Common myeloid progenitor, CD34-positive (primary cell): ENCODE measurements at regions not wholly inside any gene's neighbourhood (a gene's known extent, or its start where the extent isn't known, plus 50 kb on each side); places are given as distances from the start of the nearest gene placed in this dataset.
"Not testable (repeated sequence)": the region's sequence is repeated elsewhere in the genome, so short reads cannot be mapped to it uniquely, and the experiment has no call there.

Experiments used
- CTCF ChIA-PET: fragments of 350-600 bp; sonication (Branson Sonifier 250); formaldehyde crosslinking; loops from one replicate; lab custom pipeline; 2021; ENCODE audit warnings: antibody characterized with exemption; lab: Charles Lee
- POLR2A ChIA-PET: fragments of 350-600 bp; sonication (Branson Sonifier 250); formaldehyde crosslinking; loops from one replicate; lab custom pipeline; 2021; ENCODE audit warnings: antibody characterized with exemption; lab: Charles Lee
- DNase-seq, 3 donors: peaks; one replicate each; pipeline versions ENCODE4 v3.0.0 to v3.0.0-alpha.2; 2013
- H3K27ac ChIP-seq, 2 experiments: 1 replicate in 1 of 2; 2 replicates in 1 of 2; pipeline ENCODE4 v1.7.0; 2013; ENCODE audit warnings: inconsistent platforms in 2 of 2, low read length in 2 of 2, mild to moderate bottlenecking in 2 of 2, low read depth in 1 of 2, moderate library complexity in 1 of 2; ENCODE audit not compliant: severe bottlenecking in 2 of 2, insufficient read depth in 1 of 2, poor library complexity in 1 of 2
- H3K27me3 ChIP-seq, 5 experiments: replicated peaks in 2 of 5; 1 replicate in 3 of 5; 2 replicates in 2 of 5; pipeline versions ENCODE4 v1.6.1 to v1.7.0; 2013; ENCODE audit warnings: low read length in 4 of 5, mild to moderate bottlenecking in 2 of 5, moderate library complexity in 2 of 5, inconsistent platforms in 1 of 5; ENCODE audit not compliant: insufficient read depth in 5 of 5, control insufficient read depth in 4 of 5
- H3K36me3 ChIP-seq, 4 experiments: 1 replicate in 2 of 4; 2 replicates in 2 of 4; pipeline versions ENCODE4 v1.6.1 to v1.7.0; 2013; ENCODE audit warnings: low read length in 3 of 4, control low read depth in 1 of 4, mild to moderate bottlenecking in 1 of 4; ENCODE audit not compliant: control insufficient read depth in 4 of 4, insufficient read depth in 4 of 4
- H3K4me1 ChIP-seq, 4 experiments: 1 replicate in 3 of 4; 2 replicates in 1 of 4; pipeline versions ENCODE4 v1.6.1 to v1.7.1; 2013; ENCODE audit warnings: low read length in 3 of 4, mild to moderate bottlenecking in 3 of 4, control low read depth in 1 of 4, inconsistent platforms in 1 of 4, moderate library complexity in 1 of 4; ENCODE audit not compliant: control insufficient read depth in 4 of 4, insufficient read depth in 4 of 4; ENCODE audit errors: control extremely low read depth in 1 of 4
- H3K4me3 ChIP-seq, 7 experiments: 1 replicate in 4 of 7; 2 replicates in 3 of 7; pipeline versions ENCODE4 v1.5.1 to v1.7.0; 2013; ENCODE audit warnings: mild to moderate bottlenecking in 7 of 7, low read length in 6 of 7, moderate library complexity in 6 of 7, inconsistent platforms in 2 of 7, low read depth in 2 of 7, control low read depth in 1 of 7; ENCODE audit not compliant: insufficient read depth in 4 of 7, control insufficient read depth in 1 of 7; ENCODE audit errors: extremely low read depth in 1 of 7
- H3K9me3 ChIP-seq, 5 experiments: 1 replicate in 4 of 5; 2 replicates in 1 of 5; pipeline versions ENCODE4 v1.6.1 to v1.7.1; 2013; ENCODE audit warnings: low read length in 4 of 5, mild to moderate bottlenecking in 2 of 5, inconsistent platforms in 1 of 5, low read depth in 1 of 5, moderate library complexity in 1 of 5; ENCODE audit not compliant: control insufficient read depth in 4 of 5, insufficient read depth in 2 of 5; ENCODE audit errors: control extremely low read depth in 1 of 5
- WGBS: methylation state at CpG from one replicate; pipeline ENCODE4 v1.1.5; 2013; ENCODE audit not compliant: insufficient coverage; 5-methylcytosine and 5-hydroxymethylcytosine counted together

- Histone ChIP-seq H3K9me3 (no peaks in the 10 kb centered on the region), H3K4me1 (no peaks in the 10 kb centered on the region), H3K36me3 (no peaks in the 10 kb centered on the region), H3K27ac (no peak overlapping the region), H3K27me3 (no peaks in the 10 kb centered on the region), H3K4me3 (no peak overlapping the region)
- ChIA-PET POLR2A (no interaction called here), CTCF (no interaction called here)
- no CpG with 5 or more reads among the region's 1 CpG for WGBS
- no peak for DNase-seq
Observed at GRCh38 chr14:37668646-37669045, 73.2 kb downstream of the TTC6 start.

DNA sequence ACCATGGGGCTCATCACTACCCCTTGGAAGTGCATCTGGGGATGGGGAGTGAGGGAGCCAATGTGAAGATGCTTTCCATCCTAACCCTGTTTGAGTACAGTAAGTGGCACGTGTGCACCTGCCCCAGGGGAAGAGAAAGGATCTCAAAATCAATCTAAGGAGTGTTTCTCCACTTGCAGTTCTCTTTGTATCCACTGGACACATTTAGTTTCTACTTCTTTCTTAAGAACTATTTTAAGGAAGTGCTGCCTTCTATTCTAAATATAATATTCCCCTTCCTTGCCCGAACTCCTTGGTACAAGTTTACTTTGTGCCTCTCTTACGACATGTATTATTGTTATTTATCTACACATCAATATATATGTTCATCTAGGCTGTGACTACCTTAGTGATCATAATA, 73.8 kb downstream of the TTC6 start:
- no peak for DNase-seq
- CTCF ChIA-PET, result no interaction called here
- H3K4me1 ChIP-seq, result no peaks in the 10 kb centered on the region

GRCh38 chr14:37673439-37673838, 78.0 kb downstream of the TTC6 start:
- Histone ChIP-seq H3K36me3 (no peaks in the 10 kb centered on the region), H3K4me1 (no peaks in the 10 kb centered on the region), H3K4me3 (no peak overlapping the region), H3K9me3 (no peaks in the 10 kb centered on the region), H3K27ac (no peak overlapping the region), H3K27me3 (no peaks in the 10 kb centered on the region)
- POLR2A ChIA-PET, result no interaction called here
- CTCF ChIA-PET, result no interaction called here
- no CpG with 5 or more reads among the region's 1 CpG for WGBS
- DNase-seq, result no peak

More for the DNA sequence above, 73.8 kb downstream of the TTC6 start:
- Histone ChIP-seq H3K27ac (no peak overlapping the region), H3K9me3 (no peaks in the 10 kb centered on the region), H3K36me3 (no peaks in the 10 kb centered on the region), H3K27me3 (no peaks in the 10 kb centered on the region), H3K4me3 (no peak overlapping the region)
- WGBS, result no CpG with 5 or more reads among the region's 3 CpGs
- POLR2A ChIA-PET, result no interaction called here

DNA sequence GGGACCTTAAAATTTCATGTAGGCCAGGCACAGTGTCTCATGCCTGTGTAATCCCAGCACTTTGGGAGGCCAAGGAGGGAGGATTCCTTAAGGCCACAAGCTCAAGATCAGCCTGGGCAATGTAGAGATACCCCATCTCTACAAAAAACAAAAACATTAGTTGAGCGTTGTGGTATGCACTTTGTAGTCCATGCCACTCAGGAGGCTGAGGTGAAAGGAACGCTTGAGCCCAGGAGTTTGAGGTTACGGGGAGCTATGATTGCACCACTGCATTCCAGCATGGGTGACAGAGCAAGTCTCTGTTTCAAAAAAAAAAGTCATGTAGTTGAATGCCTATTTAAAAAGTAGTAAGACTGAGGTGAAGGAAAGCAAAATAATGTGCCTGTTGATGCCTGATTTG, 83.5 kb downstream of the TTC6 start:
- 89% methylated on average over 3 of the region's 3 CpGs for WGBS
- no peak for DNase-seq
- CTCF ChIA-PET, result interaction anchor here (1.0 kb wide), 1 partner anchor 854 kb away, joined by 3 read pairs; no protein-coding TSS in a partner anchor

GRCh38 chr14:37681486-37681885, 86.1 kb downstream of the TTC6 start:
- DNase-seq, result no peak
- H3K4me1 ChIP-seq, result no peaks in the 10 kb centered on the region
- H3K27ac ChIP-seq, result no peak overlapping the region
- H3K36me3 ChIP-seq, result no peaks in the 10 kb centered on the region
- no peaks in the 10 kb centered on the region for H3K9me3 ChIP-seq
- ChIA-PET POLR2A (no interaction called here), CTCF (no interaction called here)
- WGBS, result 100% methylated on average over 1 of the region's 3 CpGs
- H3K27me3 ChIP-seq, result no peaks in the 10 kb centered on the region
- H3K4me3 ChIP-seq, result no peak overlapping the region

More for the DNA sequence above, 83.5 kb downstream of the TTC6 start:
- no peak overlapping the region for H3K4me3 ChIP-seq
- H3K4me1 ChIP-seq, result no peaks in the 10 kb centered on the region
- no peaks in the 10 kb centered on the region for H3K36me3 ChIP-seq
- no peak overlapping the region for H3K27ac ChIP-seq
- POLR2A ChIA-PET, result no interaction called here
- no peaks in the 10 kb centered on the region for H3K27me3 ChIP-seq
- H3K9me3 ChIP-seq, result no peaks in the 10 kb centered on the region

DNA sequence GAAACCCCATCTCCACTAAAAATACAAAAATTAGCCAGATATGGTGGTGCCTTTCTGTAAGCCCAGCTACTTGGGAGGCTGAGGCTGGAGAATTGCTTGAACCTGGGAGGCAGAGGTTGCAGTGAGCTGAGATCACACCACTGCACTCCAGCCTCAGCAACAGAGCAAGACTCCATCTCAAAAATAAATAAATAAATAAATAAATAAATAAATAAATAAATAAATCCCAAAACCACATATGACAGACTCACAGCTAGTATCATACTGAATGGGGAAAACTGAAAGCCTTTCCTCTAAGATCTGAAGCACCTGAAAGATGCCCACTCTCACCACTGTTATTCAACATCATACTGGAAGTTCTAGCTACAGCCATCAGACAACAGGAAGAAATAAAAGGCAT, 97.3 kb downstream of the TTC6 start:
- CTCF ChIA-PET, POLR2A ChIA-PET: not testable (repeated sequence)

DNA sequence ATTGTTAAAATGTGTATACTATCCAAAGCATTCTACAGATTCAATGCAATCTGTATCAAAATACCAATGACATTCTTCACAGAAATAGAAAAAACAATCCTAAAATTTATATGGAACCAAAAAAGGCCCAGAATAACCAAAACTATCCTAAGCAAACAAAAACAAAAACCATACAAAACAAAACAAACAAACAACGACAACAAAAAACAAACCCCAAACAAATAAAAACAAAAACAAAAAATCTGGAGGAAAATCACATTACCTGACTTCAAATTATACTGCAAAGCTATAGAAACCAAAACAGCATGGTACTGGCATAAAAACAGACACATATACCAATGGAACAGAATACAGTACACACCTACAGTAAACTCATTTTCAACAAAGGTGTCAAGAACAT, 98.0 kb downstream of the TTC6 start:
- H3K27me3 ChIP-seq, CTCF ChIA-PET, POLR2A ChIA-PET, H3K4me1 ChIP-seq, H3K36me3 ChIP-seq, H3K4me3 ChIP-seq, H3K9me3 ChIP-seq, H3K27ac ChIP-seq, DNase-seq: not testable (repeated sequence)
- WGBS, result 100% methylated on average over 1 of the region's 1 CpG

More for the DNA sequence above, 97.3 kb downstream of the TTC6 start:
- not testable (repeated sequence) for H3K27me3 ChIP-seq, H3K27ac ChIP-seq, H3K9me3 ChIP-seq, DNase-seq, H3K4me1 ChIP-seq, H3K36me3 ChIP-seq, H3K4me3 ChIP-seq
